22Rv1 (cell line): ENCODE measurements at regions not wholly inside any gene's neighbourhood (a gene's known extent, or its start where the extent isn't known, plus 50 kb on each side); places are given as distances from the start of the nearest gene placed in this dataset.

ENCODE experiments used
- H3K27ac ChIP-seq: fragments of 450-650 bp; 2 replicates; pipeline ENCODE4 v1.5.1; 2017
- ZFX ChIP-seq: fragments of 450-650 bp; IDR thresholded peaks from 2 replicates; pipeline ENCODE4 v1.6.1; 2017; ENCODE audit warnings: antibody characterized with exemption, borderline replicate concordance
- TF ChIP-seq, protein P1 (sequence below): fragments of 450-650 bp; IDR thresholded peaks from 2 replicates; pipeline ENCODE4 v1.5.1; 2017; ENCODE audit warnings: mild to moderate bottlenecking

DNA sequence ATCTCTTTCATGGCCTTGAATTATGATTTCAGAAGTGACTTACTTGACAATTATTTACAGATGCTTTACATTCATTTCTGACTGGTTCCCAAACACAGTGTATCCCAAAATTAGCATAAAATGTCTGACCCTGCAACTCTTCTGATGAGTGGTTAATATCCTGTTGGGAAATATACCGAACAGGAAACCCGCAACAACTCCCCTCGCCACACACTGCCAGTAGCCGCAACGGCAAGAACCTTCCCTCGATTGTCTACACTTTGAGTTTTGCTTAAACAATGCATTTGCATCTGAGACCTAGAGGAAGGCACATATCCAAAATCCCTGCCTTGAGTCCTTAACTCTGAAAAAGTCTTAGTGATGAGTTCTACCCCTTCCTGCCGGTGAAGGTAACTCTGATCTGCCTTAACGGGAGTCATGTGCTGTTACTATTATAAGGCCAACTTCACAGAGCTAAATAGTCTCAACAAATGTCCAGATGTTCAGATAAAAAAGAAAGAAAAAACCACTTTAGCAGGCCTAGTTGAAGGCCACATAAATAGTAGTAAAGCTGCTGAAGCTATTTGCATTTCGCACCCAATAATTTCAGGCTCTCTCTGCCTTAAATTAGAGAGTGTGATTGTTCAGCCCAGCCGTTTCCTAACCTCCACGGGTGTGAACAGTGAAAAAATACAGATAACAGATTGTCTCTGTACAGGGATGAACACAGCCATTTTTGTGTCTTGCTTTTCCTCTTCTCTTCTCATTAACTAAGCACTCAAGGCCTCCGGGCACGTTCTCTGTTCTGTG, 321.1 kb downstream of the HS3ST3B1 start:
- TF ChIP-seq, protein P1, sequence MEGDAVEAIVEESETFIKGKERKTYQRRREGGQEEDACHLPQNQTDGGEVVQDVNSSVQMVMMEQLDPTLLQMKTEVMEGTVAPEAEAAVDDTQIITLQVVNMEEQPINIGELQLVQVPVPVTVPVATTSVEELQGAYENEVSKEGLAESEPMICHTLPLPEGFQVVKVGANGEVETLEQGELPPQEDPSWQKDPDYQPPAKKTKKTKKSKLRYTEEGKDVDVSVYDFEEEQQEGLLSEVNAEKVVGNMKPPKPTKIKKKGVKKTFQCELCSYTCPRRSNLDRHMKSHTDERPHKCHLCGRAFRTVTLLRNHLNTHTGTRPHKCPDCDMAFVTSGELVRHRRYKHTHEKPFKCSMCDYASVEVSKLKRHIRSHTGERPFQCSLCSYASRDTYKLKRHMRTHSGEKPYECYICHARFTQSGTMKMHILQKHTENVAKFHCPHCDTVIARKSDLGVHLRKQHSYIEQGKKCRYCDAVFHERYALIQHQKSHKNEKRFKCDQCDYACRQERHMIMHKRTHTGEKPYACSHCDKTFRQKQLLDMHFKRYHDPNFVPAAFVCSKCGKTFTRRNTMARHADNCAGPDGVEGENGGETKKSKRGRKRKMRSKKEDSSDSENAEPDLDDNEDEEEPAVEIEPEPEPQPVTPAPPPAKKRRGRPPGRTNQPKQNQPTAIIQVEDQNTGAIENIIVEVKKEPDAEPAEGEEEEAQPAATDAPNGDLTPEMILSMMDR, result no peak
- TF ChIP-seq ZFX, result no peak
- H3K27ac ChIP-seq, result no peak overlapping the region

DNA sequence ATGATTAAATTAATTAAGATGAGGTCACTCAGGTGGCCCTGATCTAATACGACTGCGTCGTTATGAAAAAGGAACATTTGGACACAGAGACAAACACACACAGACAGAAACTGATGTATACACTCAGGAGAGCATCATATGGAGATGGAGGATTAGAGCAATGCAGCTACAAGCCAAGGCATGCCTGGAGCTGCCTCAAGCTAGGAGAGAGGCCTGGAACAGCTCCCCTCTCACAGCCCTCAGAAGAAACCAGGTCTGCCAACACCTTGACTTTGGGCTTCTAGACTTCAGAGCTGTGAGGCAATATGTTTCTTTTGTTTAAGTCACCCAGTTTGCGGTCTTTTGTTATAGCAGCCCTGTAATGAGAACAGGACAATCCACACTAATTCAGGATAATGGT, 318.9 kb downstream of the HS3ST3B1 start:
- TF ChIP-seq, protein P1, result no peak
- TF ChIP-seq ZFX, result no peak

DNA sequence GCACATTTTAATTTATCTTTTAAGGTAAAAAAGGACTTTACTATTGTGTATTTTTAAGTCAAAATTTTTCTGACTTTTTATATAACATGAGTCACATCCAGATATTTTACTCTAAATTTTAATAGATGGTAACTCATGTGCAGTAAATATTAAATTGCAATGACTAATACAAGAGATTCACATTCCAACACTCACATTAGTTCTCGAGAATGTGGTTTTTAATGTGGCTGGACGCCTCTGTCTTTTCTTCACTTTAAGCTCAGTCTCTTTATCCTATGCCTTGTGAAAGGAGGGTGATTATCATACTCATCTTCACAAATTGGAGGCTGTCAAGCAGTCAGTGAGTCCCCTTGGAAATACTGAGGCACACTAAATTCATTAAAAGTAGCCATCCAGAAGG, 315.6 kb downstream of the HS3ST3B1 start:
- TF ChIP-seq, protein P1, result no peak
- no peak for TF ChIP-seq ZFX
- H3K27ac ChIP-seq, result no peak overlapping the region

More for the DNA sequence above, 318.9 kb downstream of the HS3ST3B1 start:
- no peak overlapping the region for H3K27ac ChIP-seq

DNA sequence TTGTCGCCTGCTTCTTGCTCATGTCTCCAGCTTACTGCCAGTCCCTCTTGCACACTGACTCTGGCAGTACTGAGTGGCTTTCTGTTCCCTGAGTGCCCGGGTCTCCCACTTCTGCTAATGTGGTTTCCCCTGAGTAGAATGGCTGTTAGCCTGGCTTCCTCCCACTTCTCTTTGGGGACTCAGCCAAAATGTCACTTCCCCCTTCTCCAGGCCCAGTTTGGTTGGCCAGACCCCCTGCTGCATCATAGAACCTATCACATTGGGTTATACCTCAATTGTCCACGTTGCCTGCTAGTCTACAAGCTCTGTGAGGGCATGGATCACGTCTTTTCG, 304.4 kb downstream of the HS3ST3B1 start:
- H3K27ac ChIP-seq, result no peak overlapping the region
- TF ChIP-seq, protein P1, result no peak
- no peak for TF ChIP-seq ZFX

DNA sequence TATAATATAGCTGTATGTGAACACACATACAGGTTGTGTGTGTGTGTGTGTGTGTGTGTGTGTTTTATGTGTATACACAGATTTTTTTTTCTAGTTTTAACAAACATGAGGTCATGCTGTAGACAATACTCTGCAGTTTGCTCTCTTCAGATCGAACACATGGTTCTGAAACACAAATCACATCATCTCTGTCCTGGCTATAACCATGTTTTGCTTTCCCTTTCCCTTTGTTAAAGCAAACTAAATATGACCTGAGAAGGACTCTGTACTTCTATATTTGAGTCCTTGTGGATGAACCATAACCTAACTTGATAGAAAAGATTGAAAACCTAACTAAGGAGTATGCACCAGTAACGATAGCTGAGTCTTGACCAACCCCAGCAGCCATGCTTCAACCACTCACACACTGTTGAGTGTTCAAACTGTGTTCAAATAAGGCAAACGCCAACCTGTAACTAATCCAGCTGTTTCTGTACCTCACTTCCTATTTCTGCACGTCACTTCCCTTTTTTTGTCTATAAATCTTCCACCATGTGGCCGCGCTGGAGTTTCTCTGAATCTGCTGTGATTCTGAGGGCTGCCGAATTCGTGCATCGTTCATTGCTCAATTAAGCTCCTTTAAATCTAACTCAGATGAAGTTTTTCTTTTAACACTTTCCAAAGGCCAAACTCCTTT, 303.8 kb downstream of the HS3ST3B1 start:
- TF ChIP-seq, protein P1, result no peak
- no peak for TF ChIP-seq ZFX
- H3K27ac ChIP-seq, result no peak overlapping the region

DNA sequence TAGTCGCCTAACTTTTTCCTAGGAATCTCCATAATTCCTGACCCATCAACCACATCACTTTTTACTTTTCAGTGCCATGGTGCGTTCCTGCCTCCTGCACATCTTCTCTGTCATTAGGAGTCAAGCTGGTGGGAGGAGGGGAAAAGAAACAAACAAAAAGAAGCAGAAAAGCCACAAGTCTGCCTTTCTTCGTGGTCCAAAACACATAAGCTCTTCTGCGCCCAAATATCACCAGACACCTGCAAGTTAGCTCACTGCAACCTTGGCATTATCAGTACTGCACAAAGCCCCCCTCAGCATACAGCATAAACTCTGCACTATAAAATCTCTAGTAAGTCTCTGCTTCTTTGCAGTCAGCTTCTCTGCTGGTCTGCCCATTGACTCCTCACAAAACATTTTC, 295.3 kb downstream of the HS3ST3B1 start:
- TF ChIP-seq, protein P1, result no peak
- TF ChIP-seq ZFX, result no peak
- H3K27ac ChIP-seq, result no peak overlapping the region

DNA sequence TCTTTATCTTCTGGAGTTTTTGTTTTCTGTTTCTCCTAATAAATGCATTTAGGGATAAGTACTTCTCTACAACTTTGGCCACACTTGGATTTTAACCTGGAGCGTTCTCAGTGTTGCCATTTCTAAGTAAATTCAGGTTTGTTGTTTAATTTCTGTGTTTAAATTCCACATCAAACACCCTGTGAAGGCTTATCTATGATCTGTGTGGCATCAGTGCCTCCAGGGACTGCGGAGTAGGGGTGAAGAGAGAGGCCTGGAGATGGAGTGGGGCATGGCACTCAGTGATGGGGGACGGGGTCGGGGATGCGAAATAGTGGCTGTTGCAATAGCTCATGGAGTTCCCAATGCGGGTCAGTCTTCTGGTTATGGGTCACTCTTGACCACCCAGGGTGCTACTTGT, 294.8 kb downstream of the HS3ST3B1 start:
- TF ChIP-seq, protein P1, result no peak
- no peak for TF ChIP-seq ZFX
- no peak overlapping the region for H3K27ac ChIP-seq
